Neutrophil (primary cell): ENCODE measurements at regions not wholly inside any gene's neighbourhood (a gene's known extent, or its start where the extent isn't known, plus 50 kb on each side); places are given as distances from the start of the nearest gene placed in this dataset.

Experiments
- H3K27ac ChIP-seq: fragments of 200-600 bp; sonication (generic); 2 replicates; pipeline ENCODE4 v1.5.1; 2016; ENCODE audit warnings: mild to moderate bottlenecking, moderate library complexity
- H3K27me3 ChIP-seq: fragments of 200-600 bp; sonication (generic); 2 replicates; pipeline ENCODE4 v1.6.0; 2016; ENCODE audit warnings: mild to moderate bottlenecking
- H3K36me3 ChIP-seq: fragments of 200-600 bp; sonication (generic); 2 replicates; pipeline ENCODE4 v1.5.1; 2017
- H3K4me1 ChIP-seq, 2 experiments: fragments of 200-600 bp in 1 of 2; sonication (generic) in 1 of 2; 1 replicate in 1 of 2; 2 replicates in 1 of 2; pipeline versions ENCODE4 v1.5.1 to v1.6.1; 2013 to 2016; ENCODE audit warnings: low read depth in 1 of 2, low read length in 1 of 2, mild to moderate bottlenecking in 1 of 2, moderate library complexity in 1 of 2; ENCODE audit not compliant: control insufficient read depth in 1 of 2, insufficient read depth in 1 of 2
- H3K4me3 ChIP-seq, 2 experiments: fragments of 200-600 bp in 1 of 2; sonication (generic) in 1 of 2; 1 replicate in 1 of 2; 2 replicates in 1 of 2; pipeline ENCODE4 v1.5.1; 2013 to 2016; ENCODE audit warnings: low read depth in 1 of 2, low read length in 1 of 2, mild to moderate bottlenecking in 1 of 2, moderate library complexity in 1 of 2
- H3K9me3 ChIP-seq: fragments of 200-600 bp; sonication (generic); 2 replicates; pipeline ENCODE4 v1.5.1; 2016
- CTCF ChIP-seq: fragments of 200-600 bp; sonication (generic); IDR thresholded peaks from 2 replicates; pipeline ENCODE4 v1.5.1; 2016; ENCODE audit warnings: antibody characterized with exemption

GRCh38 chr3:39718674-39719595 lies 90.5 kb upstream of the MYRIP start:
- no peak for TF ChIP-seq CTCF
- Histone ChIP-seq H3K4me1 (no peaks in the 10 kb centered on the region), H3K9me3 (no peaks in the 10 kb centered on the region), H3K27me3 (peaks cover 4% of the 10 kb centered on the region), H3K4me3 (no peak overlapping the region), H3K36me3 (no peaks in the 10 kb centered on the region), H3K27ac (no peak overlapping the region)

- H3K4me1 ChIP-seq = no peaks in the 10 kb centered on the region
- H3K27me3 ChIP-seq = peaks cover 4% of the 10 kb centered on the region
- H3K4me3 ChIP-seq = no peak overlapping the region
- TF ChIP-seq CTCF = no peak
- H3K9me3 ChIP-seq = no peaks in the 10 kb centered on the region
- H3K27ac ChIP-seq = no peak overlapping the region
- H3K36me3 ChIP-seq = no peaks in the 10 kb centered on the region
These were observed 88.3 kb upstream of the MYRIP start for GRCh38 chr3:39721076-39721475.

DNA sequence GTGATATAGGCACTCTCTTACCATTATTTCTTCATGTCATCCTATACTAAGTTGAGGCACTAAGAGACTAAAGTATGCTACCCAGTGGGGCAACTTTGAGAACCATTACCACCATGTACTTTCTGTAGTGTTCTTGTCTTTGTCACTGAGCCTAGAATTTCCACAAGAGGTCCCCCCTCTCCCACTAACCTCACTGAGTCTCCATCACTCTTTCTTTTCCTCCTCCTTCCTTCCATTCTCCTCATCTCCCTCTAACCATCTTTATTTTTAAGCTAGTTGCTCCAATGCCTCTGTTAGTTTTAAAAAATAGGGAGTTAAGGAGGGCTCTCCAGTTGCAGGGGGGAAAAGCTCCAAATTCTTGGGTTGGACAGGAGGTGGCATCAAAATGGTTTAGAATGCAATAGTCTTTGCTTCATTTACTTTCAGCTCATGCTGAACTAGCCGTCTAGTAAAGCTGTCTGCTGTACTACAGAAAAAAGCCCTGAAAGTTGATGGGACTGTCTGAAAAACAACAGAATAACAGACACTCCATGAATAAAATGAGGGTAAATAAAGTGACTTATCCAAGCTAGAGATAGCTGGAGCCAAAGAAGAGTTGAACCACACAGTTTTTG lies 85.1 kb upstream of the MYRIP start:
- Histone ChIP-seq H3K27ac (no peak overlapping the region), H3K4me3 (no peak overlapping the region), H3K9me3 (no peaks in the 10 kb centered on the region), H3K27me3 (peaks cover 4% of the 10 kb centered on the region), H3K36me3 (no peaks in the 10 kb centered on the region), H3K4me1 (no peaks in the 10 kb centered on the region)
- TF ChIP-seq CTCF = no peak

DNA sequence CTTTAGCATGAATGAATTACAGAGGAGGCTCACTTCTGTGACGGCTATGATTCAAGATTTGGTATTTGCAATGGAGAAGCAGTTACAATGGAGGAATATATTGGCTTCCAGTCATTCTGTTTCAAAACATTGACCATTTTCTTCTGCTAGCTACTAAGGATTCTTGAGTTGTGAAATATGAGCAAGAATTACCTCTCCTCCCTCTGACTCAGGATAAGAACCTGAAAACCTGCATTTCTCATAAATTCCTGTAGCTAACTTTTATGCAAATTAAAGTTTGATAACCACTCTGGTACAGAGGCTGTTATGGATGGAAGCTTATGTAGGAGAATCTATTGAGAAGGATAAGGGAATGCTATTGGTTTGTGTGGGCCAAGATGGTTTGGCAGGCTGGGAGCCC lies 84.1 kb upstream of the MYRIP start:
- TF ChIP-seq CTCF = no peak

DNA sequence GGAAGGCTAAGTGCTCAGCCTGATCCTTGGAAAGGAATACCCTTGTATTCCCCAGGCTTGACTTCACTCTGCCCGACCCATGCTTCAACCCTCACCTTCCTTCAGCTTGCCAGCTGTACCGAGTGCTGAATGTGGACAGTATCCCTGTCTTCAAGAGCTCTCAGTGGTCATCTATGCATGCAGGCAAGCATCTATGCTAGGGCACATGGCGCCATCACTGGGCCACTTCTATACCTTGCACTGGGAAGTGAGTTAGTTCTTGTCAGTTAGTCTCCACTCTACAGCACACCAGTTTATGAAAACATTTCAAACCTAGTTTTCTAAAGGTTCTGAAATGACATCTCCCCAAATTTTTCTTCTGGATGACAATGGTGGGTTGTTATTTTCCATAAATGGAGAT lies 82.0 kb upstream of the MYRIP start:
- Histone ChIP-seq H3K36me3 (no peaks in the 10 kb centered on the region), H3K4me1 (no peaks in the 10 kb centered on the region), H3K27ac (no peak overlapping the region), H3K9me3 (no peaks in the 10 kb centered on the region), H3K4me3 (no peak overlapping the region), H3K27me3 (peaks cover under 1% of the 10 kb centered on the region)
- TF ChIP-seq CTCF = no peak

More for the DNA sequence above, 84.1 kb upstream of the MYRIP start:
- Histone ChIP-seq H3K9me3 (no peaks in the 10 kb centered on the region), H3K4me1 (no peaks in the 10 kb centered on the region), H3K27ac (no peak overlapping the region), H3K4me3 (no peak overlapping the region), H3K36me3 (no peaks in the 10 kb centered on the region), H3K27me3 (peaks cover 4% of the 10 kb centered on the region)
